Gastrocnemius medialis (tissue), 4 donors: ENCODE measurements at regions not wholly inside any gene's neighbourhood (a gene's known extent, or its start where the extent isn't known, plus 50 kb on each side); places are given as distances from the start of the nearest gene placed in this dataset.

ENCODE experiments used
- CTCF ChIP-seq, 5 experiments: fragments of 450-650 bp in 3 of 5; fragments of 200-600 bp in 2 of 5; sonication (generic) in 2 of 5; IDR thresholded peaks in 4 of 5; conservative IDR thresholded peaks in 1 of 5; 1 replicate in 4 of 5; 2 replicates in 1 of 5; pipeline ENCODE4 v1.5.1; 2016 to 2019; ENCODE audit warnings: antibody characterized with exemption in 5 of 5, mild to moderate bottlenecking in 3 of 5, moderate library complexity in 3 of 5
- POLR2A ChIP-seq, 2 donors: fragments of 450-650 bp; IDR thresholded peaks; one replicate each; pipeline ENCODE4 v1.6.1; 2017; ENCODE audit warnings: antibody characterized with exemption in 2 of 2, mild to moderate bottlenecking in 2 of 2, moderate library complexity in 2 of 2

- no peak for TF ChIP-seq POLR2A (IDR thresholded peaks at IDR 0.05)
- no peak for TF ChIP-seq CTCF (IDR thresholded peaks at IDR 0.05 in 4 of 5, conservative IDR thresholded peaks at IDR 0.05 in 1 of 5)
Measured at GRCh38 chr16:8459085-8459733, 131.1 kb downstream of the TMEM114 start.
